ENCODE measurements at regions not wholly inside any gene's neighbourhood (a gene's known extent, or its start where the extent isn't known, plus 50 kb on each side); places are given as distances from the start of the nearest gene placed in this dataset.
A peak's percentile ranks its signal among the peaks of the same experiment; 100 is the strongest.

- H4K20me1 ChIP-seq (ENCODE audit: insufficient read depth, low read length): no peaks in the 10 kb centered on the region
- no peak overlapping the region for H2AK9ac ChIP-seq (replicated peaks; ENCODE audit: low read depth, low read length, poor library complexity)
- H2AK5ac ChIP-seq (ENCODE audit: low read depth, low read length): no peak overlapping the region
- dilution Hi-C loops (cut with HindIII; ENCODE audit: low sequenced_read_pairs, unreplicated experiment): no loop called here
- no TSS peak for BruUV-seq (replicated peaks)
- ATAC-seq (ENCODE audit: low read depth) (no peak), DNase-seq (no peak)
- 80% methylated on average over 1 of the region's 3 CpGs; no CpG with 5 or more reads in 1 of the 2 experiments for WGBS, 2 experiments (ENCODE audit: extremely low coverage in 2 of 2, insufficient read length in 1 of 2)
- H3K56ac ChIP-seq (ENCODE audit: extremely low read depth, insufficient read depth, low read length): no peak overlapping the region
- CTCF ChIA-PET: no interaction called here
- H2BK20ac ChIP-seq (ENCODE audit: low read depth, low read length): no peak overlapping the region
- no peak overlapping the region for H2BK120ac ChIP-seq (ENCODE audit: low read depth, low read length)
- no peaks in the 10 kb centered on the region for H3K36me3 ChIP-seq (ENCODE audit: control insufficient read depth, insufficient read depth, low read length)
- no peak overlapping the region for H3K4me3 ChIP-seq (ENCODE audit: insufficient read depth, low read depth, low read length)
- no peak overlapping the region; the same call in 1 of the 2 replicates for H4K5ac ChIP-seq (ENCODE audit: low read depth, low read length)
- POLR2A ChIA-PET (ENCODE audit: unreplicated experiment): no interaction called here
- peaks cover 13% of the 10 kb centered on the region; the same call in 1 of the 2 replicates for H3K27me3 ChIP-seq (ENCODE audit: control insufficient read depth, insufficient read depth, low read length)
- H3K9me1 ChIP-seq (ENCODE audit: insufficient read depth, low read length): no peaks in the 10 kb centered on the region
- intact Hi-C loops (cut with micrococcal nuclease): no loop called here
- no peak overlapping the region for H2BK15ac ChIP-seq (ENCODE audit: low read depth, low read length)
- H2AFZ ChIP-seq (replicated peaks; ENCODE audit: low read length, poor library complexity): no peak overlapping the region
- no peaks in the 10 kb centered on the region for H3K79me1 ChIP-seq (ENCODE audit: low read depth in 1 of 2, low read length in 2 of 2)
- no peaks in the 10 kb centered on the region for H3K9me3 ChIP-seq (ENCODE audit: control insufficient read depth, insufficient read depth, low read length)
- H3K23ac ChIP-seq (ENCODE audit: low read depth, low read length): no peak overlapping the region
- H3K4me2 ChIP-seq (ENCODE audit: low read depth, low read length): no peak overlapping the region
- no peak overlapping the region for H4K8ac ChIP-seq (ENCODE audit: low read depth in 2 of 2, low read length in 2 of 2)
- peak; percentile 70 for TF ChIP-seq CEBPB (IDR thresholded peaks at IDR 0.05; ENCODE audit: low read depth, low read length)
- no peak for TF ChIP-seq CTCF (conservative IDR thresholded peaks at IDR 0.05; ENCODE audit: low read depth, low read length)
- no peak overlapping the region for H3K14ac ChIP-seq (replicated peaks; ENCODE audit: low read depth, low read length)
- H3K18ac ChIP-seq (ENCODE audit: low read depth, low read length): no peak overlapping the region; the same call in 1 of the 2 replicates
- H3K4me1 ChIP-seq (ENCODE audit: control insufficient read depth, insufficient read depth, low read length): peaks cover 7% of the 10 kb centered on the region; the same call in 1 of the 2 replicates
- no peak overlapping the region for H3K4ac ChIP-seq (ENCODE audit: low read depth, low read length)
- H3K27ac ChIP-seq (ENCODE audit: insufficient read depth, low read length): no peak overlapping the region
- in situ Hi-C loops (cut with MboI; ENCODE audit: low sequenced_read_pairs): no loop called here
- H4K91ac ChIP-seq (ENCODE audit: insufficient read depth, low read depth, low read length): no peak overlapping the region
- no peak overlapping the region for H3K9ac ChIP-seq (ENCODE audit: low read depth, low read length)
- H2BK5ac ChIP-seq (ENCODE audit: low read depth, low read length, poor library complexity, severe bottlenecking): no peak overlapping the region
Measured at GRCh38 chr18:45320724-45321123, 294.6 kb upstream of the SLC14A2 start.

Data from IMR-90 (cell line).